Neutrophil (primary cell): ENCODE measurements at regions not wholly inside any gene's neighbourhood (a gene's known extent, or its start where the extent isn't known, plus 50 kb on each side); places are given as distances from the start of the nearest gene placed in this dataset.
"Not testable (repeated sequence)": the region's sequence is repeated elsewhere in the genome, so short reads cannot be mapped to it uniquely, and the experiment has no call there.

Source experiments
- H3K27ac ChIP-seq: fragments of 200-600 bp; sonication (generic); 2 replicates; pipeline ENCODE4 v1.5.1; 2016; ENCODE audit warnings: mild to moderate bottlenecking, moderate library complexity
- H3K27me3 ChIP-seq: fragments of 200-600 bp; sonication (generic); 2 replicates; pipeline ENCODE4 v1.6.0; 2016; ENCODE audit warnings: mild to moderate bottlenecking
- H3K36me3 ChIP-seq: fragments of 200-600 bp; sonication (generic); 2 replicates; pipeline ENCODE4 v1.5.1; 2017
- H3K4me1 ChIP-seq, 2 experiments: fragments of 200-600 bp in 1 of 2; sonication (generic) in 1 of 2; 1 replicate in 1 of 2; 2 replicates in 1 of 2; pipeline versions ENCODE4 v1.5.1 to v1.6.1; 2013 to 2016; ENCODE audit warnings: low read depth in 1 of 2, low read length in 1 of 2, mild to moderate bottlenecking in 1 of 2, moderate library complexity in 1 of 2; ENCODE audit not compliant: control insufficient read depth in 1 of 2, insufficient read depth in 1 of 2
- H3K4me3 ChIP-seq, 2 experiments: fragments of 200-600 bp in 1 of 2; sonication (generic) in 1 of 2; 1 replicate in 1 of 2; 2 replicates in 1 of 2; pipeline ENCODE4 v1.5.1; 2013 to 2016; ENCODE audit warnings: low read depth in 1 of 2, low read length in 1 of 2, mild to moderate bottlenecking in 1 of 2, moderate library complexity in 1 of 2
- H3K9me3 ChIP-seq: fragments of 200-600 bp; sonication (generic); 2 replicates; pipeline ENCODE4 v1.5.1; 2016
- CTCF ChIP-seq: fragments of 200-600 bp; sonication (generic); IDR thresholded peaks from 2 replicates; pipeline ENCODE4 v1.5.1; 2016; ENCODE audit warnings: antibody characterized with exemption

GRCh38 chr9:97220894-97221477 lies 86.5 kb upstream of the CCDC180 start:
- Histone ChIP-seq H3K27ac (no peak overlapping the region), H3K27me3 (peaks cover 80% of the 10 kb centered on the region), H3K9me3 (no peaks in the 10 kb centered on the region), H3K4me3 (no peak overlapping the region), H3K4me1 (no peaks in the 10 kb centered on the region), H3K36me3 (no peaks in the 10 kb centered on the region)
- TF ChIP-seq CTCF, result no peak

GRCh38 chr9:97220396-97220795 lies 87.1 kb upstream of the CCDC180 start:
- not testable (repeated sequence) for H3K27ac ChIP-seq, H3K4me3 ChIP-seq, H3K9me3 ChIP-seq, H3K36me3 ChIP-seq, H3K4me1 ChIP-seq
- peaks cover 75% of the 10 kb centered on the region for H3K27me3 ChIP-seq

- not testable (repeated sequence) for H3K4me1 ChIP-seq, H3K27ac ChIP-seq, H3K4me3 ChIP-seq, H3K9me3 ChIP-seq, H3K36me3 ChIP-seq
- peaks cover 72% of the 10 kb centered on the region for H3K27me3 ChIP-seq
These were observed 87.9 kb upstream of the CCDC180 start for GRCh38 chr9:97219443-97220140.

- peaks cover 61% of the 10 kb centered on the region for H3K27me3 ChIP-seq
- not testable (repeated sequence) for H3K9me3 ChIP-seq, H3K27ac ChIP-seq, H3K4me3 ChIP-seq, H3K4me1 ChIP-seq, H3K36me3 ChIP-seq
These were observed 92.3 kb upstream of the CCDC180 start for GRCh38 chr9:97215127-97215526.

- not testable (repeated sequence) for H3K4me3 ChIP-seq, H3K27ac ChIP-seq, H3K9me3 ChIP-seq, H3K36me3 ChIP-seq, H3K4me1 ChIP-seq
- H3K27me3 ChIP-seq, result peaks cover 55% of the 10 kb centered on the region
These were observed 92.9 kb upstream of the CCDC180 start for GRCh38 chr9:97214556-97214955.

GRCh38 chr9:97199683-97200082 lies 107.8 kb upstream of the CCDC180 start:
- H3K27me3 ChIP-seq, H3K4me1 ChIP-seq, H3K4me3 ChIP-seq, H3K36me3 ChIP-seq, H3K27ac ChIP-seq, H3K9me3 ChIP-seq: not testable (repeated sequence)

- H3K27ac ChIP-seq, H3K27me3 ChIP-seq, H3K4me3 ChIP-seq, H3K4me1 ChIP-seq, H3K9me3 ChIP-seq, H3K36me3 ChIP-seq: not testable (repeated sequence)
These were observed 113.7 kb upstream of the CCDC180 start for GRCh38 chr9:97193767-97194166.

- Histone ChIP-seq H3K27ac (no peak overlapping the region), H3K4me3 (no peak overlapping the region), H3K36me3 (no peaks in the 10 kb centered on the region), H3K9me3 (no peaks in the 10 kb centered on the region), H3K27me3 (no peaks in the 10 kb centered on the region), H3K4me1 (no peaks in the 10 kb centered on the region)
- TF ChIP-seq CTCF, result no peak
These were observed 118.9 kb upstream of the CCDC180 start for GRCh38 chr9:97188545-97188944.

GRCh38 chr9:97187706-97188105 lies 119.8 kb upstream of the CCDC180 start:
- not testable (repeated sequence) for H3K9me3 ChIP-seq, H3K4me1 ChIP-seq, H3K27ac ChIP-seq, H3K27me3 ChIP-seq, H3K4me3 ChIP-seq, H3K36me3 ChIP-seq
